Spleen (tissue), 11 donors: ENCODE measurements at regions not wholly inside any gene's neighbourhood (a gene's known extent, or its start where the extent isn't known, plus 50 kb on each side); places are given as distances from the start of the nearest gene placed in this dataset.

ENCODE experiments used
- DNase-seq: peaks from one replicate; pipeline ENCODE4 v3.0.0-alpha.2; 2020
- H3K27ac ChIP-seq, 8 donors: fragments of 200-600 bp; sonication (generic) in 7 of 8; 1 replicate in 4 of 8; 2 replicates in 4 of 8; pipeline versions ENCODE4 v1.5.0 to v1.8.0; 2016 to 2021; ENCODE audit warnings: inconsistent platforms in 4 of 8, mild to moderate bottlenecking in 4 of 8, moderate library complexity in 1 of 8
- H3K27me3 ChIP-seq, 7 donors: fragments of 200-600 bp; sonication (generic) in 6 of 7; replicated peaks in 1 of 7; 1 replicate in 4 of 7; 2 replicates in 3 of 7; pipeline versions ENCODE4 v1.5.0 to v1.8.0; 2016 to 2021; ENCODE audit warnings: inconsistent platforms in 3 of 7, mild to moderate bottlenecking in 1 of 7
- H3K36me3 ChIP-seq, 6 donors: fragments of 200-600 bp; sonication (generic) in 5 of 6; 1 replicate in 4 of 6; 2 replicates in 2 of 6; pipeline versions ENCODE4 v1.5.0 to v1.8.0; 2016 to 2021; ENCODE audit warnings: inconsistent platforms in 2 of 6
- H3K4me1 ChIP-seq, 6 donors: fragments of 200-600 bp; sonication (generic) in 5 of 6; 1 replicate in 3 of 6; 2 replicates in 3 of 6; pipeline versions ENCODE4 v1.5.0 to v1.8.0; 2016 to 2021; ENCODE audit warnings: inconsistent platforms in 3 of 6
- H3K4me3 ChIP-seq, 8 donors: fragments of 200-600 bp; sonication (generic) in 7 of 8; 1 replicate in 4 of 8; 2 replicates in 4 of 8; pipeline versions ENCODE4 v1.5.0 to v1.8.0; 2016 to 2021; ENCODE audit warnings: inconsistent platforms in 4 of 8, mild to moderate bottlenecking in 4 of 8, moderate library complexity in 2 of 8
- H3K9me3 ChIP-seq, 8 donors: fragments of 200-600 bp; sonication (generic) in 7 of 8; 1 replicate in 4 of 8; 2 replicates in 4 of 8; pipeline versions ENCODE4 v1.5.0 to v1.8.0; 2016 to 2021; ENCODE audit warnings: inconsistent platforms in 4 of 8
- POLR2A ChIP-seq, 3 donors: fragments of 450-650 bp; IDR thresholded peaks; one replicate each; pipeline ENCODE4 v1.5.1; 2017; ENCODE audit warnings: antibody characterized with exemption in 3 of 3, mild to moderate bottlenecking in 1 of 3
- POLR2AphosphoS5 ChIP-seq, 3 donors: sonication (generic); formaldehyde crosslinking; IDR thresholded peaks; one replicate each; pipeline ENCODE4 v1.5.1; 2017; ENCODE audit warnings: antibody characterized with exemption in 3 of 3
- WGBS, 5 donors: extraction: QIAGEN DNeasy Blood & Tissue Kit in 3 of 5; methylation state at CpG; one replicate each; pipeline versions ENCODE4 v1.1.5 to v1.1.7; 2013 to 2018; 5-methylcytosine and 5-hydroxymethylcytosine counted together
- intact Hi-C: fragments of 100-400 bp; cut with DNase I; formaldehyde crosslinking; loops from one replicate; pipeline ENCODE4 v1.15.0; 2023; ENCODE audit warnings: low total_unique reads
- TF ChIP-seq, protein P1 (sequence below), 11 experiments: fragments of 200-600 bp in 7 of 11; fragments of 450-650 bp in 4 of 11; sonication (generic) in 4 of 11; IDR thresholded peaks in 8 of 11; conservative IDR thresholded peaks in 3 of 11; 1 replicate in 7 of 11; 2 replicates in 4 of 11; pipeline versions ENCODE4 v1.4.0 to v1.8.0; 2016 to 2021; ENCODE audit warnings: antibody characterized with exemption in 11 of 11, inconsistent platforms in 4 of 11, mild to moderate bottlenecking in 1 of 11
- donor health status: healthy with polysubstance abuse.
- donor health status: DM: no; HTN: no; CAD: no; lungs with moderate emphysema.
- donor health status: DM: no; HTN: no; CAD: no.
- donor health status: Bipolar disorder and iron deficiency.
- donor health status: healthy.
- donor health status: DM: no; HTN: no; CAD: no.
- donor health status: DM: yes; HTN: yes; CAD: no.

GRCh38 chr1:214816603-214817002, 213.6 kb downstream of the CENPF start:
- intact Hi-C loops, result no loop called here
- H3K4me1 ChIP-seq, result no peaks in the 10 kb centered on the region
- 56 to 86% (median 64%) methylated on average over 2 of the region's 2 CpGs for WGBS, 5 donors

GRCh38 chr1:214823311-214824117, 220.5 kb downstream of the CENPF start:
- Histone ChIP-seq H3K9me3 (peaks cover 3 to 20% (median 13%) of the 10 kb centered on the region in 8 donors), H3K4me1 (no peaks in the 10 kb centered on the region), H3K27ac (no peak overlapping the region), H3K4me3 (no peak overlapping the region), H3K36me3 (no peaks in the 10 kb centered on the region), H3K27me3 (no peaks in the 10 kb centered on the region)
- intact Hi-C loops, result no loop called here
- TF ChIP-seq POLR2A (IDR thresholded peaks at IDR 0.05) (no peak), POLR2AphosphoS5 (IDR thresholded peaks at IDR 0.05) (no peak)
- TF ChIP-seq, protein P1, sequence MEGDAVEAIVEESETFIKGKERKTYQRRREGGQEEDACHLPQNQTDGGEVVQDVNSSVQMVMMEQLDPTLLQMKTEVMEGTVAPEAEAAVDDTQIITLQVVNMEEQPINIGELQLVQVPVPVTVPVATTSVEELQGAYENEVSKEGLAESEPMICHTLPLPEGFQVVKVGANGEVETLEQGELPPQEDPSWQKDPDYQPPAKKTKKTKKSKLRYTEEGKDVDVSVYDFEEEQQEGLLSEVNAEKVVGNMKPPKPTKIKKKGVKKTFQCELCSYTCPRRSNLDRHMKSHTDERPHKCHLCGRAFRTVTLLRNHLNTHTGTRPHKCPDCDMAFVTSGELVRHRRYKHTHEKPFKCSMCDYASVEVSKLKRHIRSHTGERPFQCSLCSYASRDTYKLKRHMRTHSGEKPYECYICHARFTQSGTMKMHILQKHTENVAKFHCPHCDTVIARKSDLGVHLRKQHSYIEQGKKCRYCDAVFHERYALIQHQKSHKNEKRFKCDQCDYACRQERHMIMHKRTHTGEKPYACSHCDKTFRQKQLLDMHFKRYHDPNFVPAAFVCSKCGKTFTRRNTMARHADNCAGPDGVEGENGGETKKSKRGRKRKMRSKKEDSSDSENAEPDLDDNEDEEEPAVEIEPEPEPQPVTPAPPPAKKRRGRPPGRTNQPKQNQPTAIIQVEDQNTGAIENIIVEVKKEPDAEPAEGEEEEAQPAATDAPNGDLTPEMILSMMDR (IDR thresholded peaks at IDR 0.05 in 8 of 11, conservative IDR thresholded peaks at IDR 0.05 in 3 of 11), result no peak
- WGBS, 5 donors, result 75 to 92% (median 89%) methylated on average over 9 to 21 of the region's 21 CpGs
- no peak for DNase-seq

More at GRCh38 chr1:214816603-214817002, 213.6 kb downstream of the CENPF start:
- Histone ChIP-seq H3K27ac (no peak overlapping the region), H3K4me3 (no peak overlapping the region), H3K9me3 (peaks cover 0 to 5% (median 0%) of the 10 kb centered on the region in 8 donors), H3K36me3 (no peaks in the 10 kb centered on the region), H3K27me3 (no peaks in the 10 kb centered on the region)
- no peak for DNase-seq
- TF ChIP-seq POLR2AphosphoS5 (IDR thresholded peaks at IDR 0.05), result no peak

DNA sequence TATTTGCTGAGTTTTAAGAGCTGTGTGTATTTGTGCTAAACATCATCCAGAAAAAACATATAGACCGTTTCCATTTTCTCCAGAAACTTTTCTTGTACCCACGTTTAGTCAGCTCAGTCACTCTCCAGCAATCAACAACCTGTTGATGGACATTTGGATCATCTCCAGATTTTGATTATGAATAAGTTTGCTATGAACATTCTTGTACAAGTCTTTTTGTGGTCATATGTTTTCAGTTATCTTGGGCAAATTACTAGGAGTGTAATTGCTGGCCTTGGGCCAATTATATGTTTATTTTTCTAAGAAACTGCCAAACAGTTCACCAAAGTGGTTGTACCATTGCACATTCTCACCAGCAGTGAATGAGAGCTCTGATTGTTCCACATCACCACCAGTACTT, 221.8 kb downstream of the CENPF start:
- H3K27me3 ChIP-seq, result no peaks in the 10 kb centered on the region
- no peak overlapping the region for H3K4me3 ChIP-seq
- H3K9me3 ChIP-seq, result peaks cover 3 to 29% (median 17%) of the 10 kb centered on the region in 8 donors
- DNase-seq, result no peak
- intact Hi-C loops, result no loop called here
- no peaks in the 10 kb centered on the region for H3K36me3 ChIP-seq
- H3K27ac ChIP-seq, result no peak overlapping the region
- H3K4me1 ChIP-seq, result no peaks in the 10 kb centered on the region
- TF ChIP-seq POLR2AphosphoS5 (IDR thresholded peaks at IDR 0.05) (no peak), POLR2A (IDR thresholded peaks at IDR 0.05) (no peak)
- TF ChIP-seq, protein P1 (IDR thresholded peaks at IDR 0.05 in 8 of 11, conservative IDR thresholded peaks at IDR 0.05 in 3 of 11), result no peak
- WGBS, 5 donors, result 27 to 75% (median 56%) methylated on average over 2 of the region's 2 CpGs

DNA sequence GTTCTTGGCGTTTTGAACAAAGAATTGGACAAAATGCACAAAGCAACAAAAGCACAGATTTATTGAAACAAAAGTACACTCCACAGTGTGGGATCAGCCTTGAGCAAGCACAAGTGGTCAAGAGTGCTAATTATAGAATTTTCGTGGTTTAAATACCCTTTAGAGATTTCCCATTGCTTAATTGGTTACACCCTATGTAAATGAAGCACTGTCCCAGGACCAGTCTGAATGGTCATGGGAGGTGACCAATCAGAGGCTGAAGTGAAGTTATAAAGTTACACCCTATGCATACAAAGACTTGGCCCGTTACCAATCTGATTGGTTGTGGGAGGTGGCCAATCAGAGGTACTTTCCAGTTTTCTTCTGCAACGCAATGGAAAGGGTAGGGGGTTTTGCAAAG, 223.6 kb downstream of the CENPF start:
- Histone ChIP-seq H3K4me1 (no peaks in the 10 kb centered on the region), H3K4me3 (no peak overlapping the region), H3K27me3 (no peaks in the 10 kb centered on the region), H3K9me3 (peaks cover 3 to 30% (median 17%) of the 10 kb centered on the region in 8 donors), H3K27ac (no peak overlapping the region), H3K36me3 (no peaks in the 10 kb centered on the region)
- 74 to 85% (median 83%) methylated on average over 4 of the region's 4 CpGs for WGBS, 5 donors
- intact Hi-C loops, result no loop called here
- no peak for DNase-seq
- TF ChIP-seq, protein P1 (IDR thresholded peaks at IDR 0.05 in 8 of 11, conservative IDR thresholded peaks at IDR 0.05 in 3 of 11), result no peak
- no peak for TF ChIP-seq POLR2A (IDR thresholded peaks at IDR 0.05)
- TF ChIP-seq POLR2AphosphoS5 (IDR thresholded peaks at IDR 0.05), result no peak
